Activated CD8-positive, alpha-beta memory T cell treated with anti-CD3 and anti-CD28 coated beads, Interleukin-2, amount 50 U/mL, for 24 hours (primary cell): ENCODE measurements at regions not wholly inside any gene's neighbourhood (a gene's known extent, or its start where the extent isn't known, plus 50 kb on each side); places are given as distances from the start of the nearest gene placed in this dataset.

Experiments used
- DNase-seq: peaks from one replicate; pipeline ENCODE4 v3.0.0-alpha.2; 2020; ENCODE audit errors: extremely low read depth

DNA sequence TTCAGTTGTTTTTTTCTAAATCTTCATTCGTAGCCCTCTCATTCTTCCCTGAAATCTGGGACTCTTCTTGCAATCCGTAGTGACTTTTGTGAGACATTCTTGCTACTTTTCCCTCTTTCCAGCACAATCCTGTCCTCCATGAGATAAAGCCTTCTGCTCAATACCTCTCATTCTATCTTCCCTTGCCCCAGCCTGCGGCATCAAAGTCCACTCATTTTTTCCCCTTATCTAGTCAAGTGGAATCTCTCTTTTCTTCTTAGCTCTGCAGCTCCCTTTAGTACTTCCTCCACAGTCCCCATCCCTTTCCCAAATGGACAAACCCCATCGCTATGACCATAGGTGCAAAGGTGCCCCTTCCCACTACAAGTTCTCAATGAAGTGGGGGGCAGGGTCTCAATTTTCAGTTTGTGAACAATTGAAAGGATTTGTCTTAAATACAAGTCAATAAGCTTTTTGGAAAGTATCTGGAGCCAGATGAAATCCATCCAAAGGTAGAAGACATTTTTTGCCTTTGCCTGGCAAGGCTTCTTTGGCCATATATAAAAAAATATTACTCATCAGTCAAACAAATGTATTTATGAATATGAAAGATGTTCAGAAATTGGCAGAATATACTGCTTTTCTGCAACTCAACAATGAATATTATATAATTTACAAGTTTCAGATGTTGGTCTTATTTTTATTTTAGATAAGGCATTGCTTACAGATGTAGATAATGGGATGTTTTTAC is 179.4 kb downstream of the SNAPC1 start:
- no peak for DNase-seq

DNA sequence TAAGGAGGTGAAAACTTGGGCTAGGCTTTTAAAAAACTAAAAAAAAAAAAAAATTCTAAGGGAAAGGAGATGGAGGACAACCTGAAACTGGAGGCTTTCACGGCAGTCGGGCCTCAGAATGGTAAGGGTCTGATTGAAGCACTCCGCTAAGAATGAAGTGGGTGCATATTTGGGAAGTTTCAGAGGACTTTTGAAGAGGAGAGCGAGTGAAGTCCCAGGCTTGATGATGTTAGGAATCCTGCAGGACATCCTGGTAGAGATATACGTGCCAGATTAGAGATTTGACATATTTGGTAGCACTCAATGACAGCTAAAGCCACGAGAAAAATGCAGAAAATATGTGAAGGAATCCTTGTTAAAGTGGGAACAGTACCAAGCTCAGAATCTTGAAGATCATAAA is 186.2 kb downstream of the SNAPC1 start:
- no peak for DNase-seq

DNA sequence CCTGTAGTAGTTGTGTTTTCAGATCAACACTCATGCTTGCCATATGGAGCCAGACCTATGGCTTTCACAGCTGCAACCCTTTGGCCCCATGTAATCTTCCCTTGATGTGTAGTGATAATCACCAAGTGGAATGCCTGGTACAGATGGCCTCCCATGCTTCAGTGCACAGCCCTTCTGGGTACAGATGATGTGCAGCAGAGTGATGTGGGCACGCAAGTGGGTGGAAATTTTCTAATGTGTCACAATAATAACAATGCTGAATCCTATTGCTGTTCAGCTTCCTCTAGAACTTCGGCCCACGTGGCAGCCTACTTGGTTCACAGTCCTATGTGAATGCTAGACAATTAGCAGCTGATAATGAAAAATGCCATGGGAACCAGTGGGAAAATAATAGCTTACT is 188.1 kb downstream of the SNAPC1 start:
- DNase-seq = no peak

DNA sequence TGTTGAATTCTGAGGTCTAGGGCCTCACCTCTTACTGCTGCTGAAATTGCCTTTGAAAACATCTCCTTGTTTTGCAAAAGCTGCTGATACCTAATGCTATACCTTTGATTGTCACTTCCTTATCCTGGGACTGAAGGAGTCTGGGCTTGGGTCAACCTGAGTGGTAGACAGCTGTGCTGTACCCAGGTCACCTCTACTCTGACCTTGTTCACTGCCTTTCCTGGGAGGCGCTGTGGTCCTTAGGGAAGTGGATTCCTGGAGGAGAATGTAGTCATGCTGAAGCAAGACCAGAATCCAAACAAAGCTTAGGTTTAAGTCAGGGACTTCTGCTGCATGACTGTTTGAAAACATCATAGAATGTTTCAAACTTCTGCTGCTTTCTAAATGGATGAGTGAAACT is 191.4 kb downstream of the SNAPC1 start:
- DNase-seq = no peak

DNA sequence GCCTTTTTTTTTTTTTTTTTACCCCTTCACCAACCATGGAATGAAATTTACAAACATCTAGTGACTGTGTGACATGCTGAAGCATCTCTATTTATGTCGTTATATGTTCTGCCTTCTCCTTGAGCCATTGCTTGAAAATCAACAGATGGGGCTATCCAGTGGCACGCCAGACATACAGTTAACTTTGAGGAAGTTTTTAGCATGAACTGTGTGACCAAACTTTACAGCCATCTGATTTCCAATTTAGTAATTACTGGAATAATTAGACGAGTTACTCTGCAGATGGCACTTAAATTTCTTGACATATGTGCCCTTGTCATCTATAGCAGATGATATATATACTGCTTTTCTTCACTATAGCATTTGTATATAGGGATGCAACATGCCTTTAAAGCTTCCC is 192.1 kb downstream of the SNAPC1 start:
- no peak for DNase-seq

DNA sequence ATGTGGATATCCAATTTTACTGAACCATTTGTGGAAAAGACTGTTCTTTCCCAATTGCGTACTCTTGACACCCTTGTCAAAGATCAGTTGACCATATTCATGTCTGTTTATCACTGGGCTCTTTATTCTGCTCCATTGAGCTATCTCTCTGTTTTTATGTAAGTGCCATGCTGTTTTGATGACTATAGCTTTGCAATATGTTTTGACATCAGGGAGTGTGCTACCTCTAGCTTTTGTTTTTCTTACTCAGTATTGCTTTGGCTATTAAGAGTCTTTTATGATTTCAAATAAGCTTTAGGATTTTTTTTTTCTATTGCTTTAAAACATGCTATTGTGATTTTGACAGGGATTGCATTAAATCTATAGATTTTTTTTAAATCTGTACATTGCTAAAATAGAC is 194.3 kb downstream of the SNAPC1 start:
- no peak for DNase-seq

DNA sequence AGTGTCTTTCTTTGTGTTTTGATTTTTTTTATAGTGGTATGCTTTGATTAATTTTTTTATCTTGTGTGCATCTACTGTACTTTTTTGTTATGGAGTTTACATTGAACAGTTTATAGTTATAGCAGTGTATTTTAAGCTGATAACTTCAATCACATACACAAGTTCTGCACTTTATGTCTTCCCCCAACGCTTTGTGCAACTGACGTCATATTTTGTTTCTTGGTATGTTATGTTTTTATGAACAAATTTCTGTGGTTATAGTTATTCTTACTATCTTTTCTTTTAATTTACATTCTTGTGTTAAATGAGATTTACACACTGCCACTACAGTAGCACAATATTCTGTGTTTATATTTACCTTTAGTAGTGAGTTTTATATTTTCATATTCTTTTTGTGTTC is 197.1 kb downstream of the SNAPC1 start:
- DNase-seq = no peak

DNA sequence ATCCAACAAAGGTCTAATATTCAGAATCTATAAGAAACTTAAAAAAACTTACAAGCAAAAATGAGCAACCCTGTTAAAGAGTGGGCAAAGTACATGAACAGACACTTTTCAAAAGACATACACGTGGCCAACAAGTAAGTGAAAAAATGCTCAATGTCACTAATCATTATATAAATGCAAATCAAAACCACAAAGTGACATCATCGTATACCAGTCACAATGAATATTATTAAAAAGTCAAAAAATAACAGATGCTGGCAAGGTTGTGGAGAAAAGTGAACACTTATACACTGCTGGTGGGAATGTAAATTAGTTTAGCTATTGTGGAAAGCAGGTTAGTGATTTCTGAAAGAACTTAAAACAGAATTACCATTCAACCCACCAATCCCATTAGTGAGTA is 199.1 kb downstream of the SNAPC1 start:
- DNase-seq = no peak

DNA sequence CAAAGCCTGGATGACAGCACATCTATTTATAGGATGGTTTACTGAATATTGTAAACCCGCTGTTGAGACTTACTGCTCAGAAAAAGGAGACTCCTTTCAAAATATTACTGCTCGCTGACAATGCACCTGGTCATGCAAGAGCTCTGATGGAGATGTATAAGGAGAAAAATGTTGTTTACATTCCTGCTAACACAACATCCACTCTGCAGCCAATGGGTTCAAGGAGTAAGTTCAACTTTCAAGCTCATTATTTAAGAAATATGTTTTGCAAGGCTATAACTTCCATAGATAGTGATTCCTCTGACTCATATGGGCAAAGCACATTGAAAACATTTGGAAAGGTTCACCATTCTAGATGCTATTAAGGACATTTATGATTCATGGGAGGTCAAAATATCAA is 201.7 kb downstream of the SNAPC1 start:
- no peak for DNase-seq

DNA sequence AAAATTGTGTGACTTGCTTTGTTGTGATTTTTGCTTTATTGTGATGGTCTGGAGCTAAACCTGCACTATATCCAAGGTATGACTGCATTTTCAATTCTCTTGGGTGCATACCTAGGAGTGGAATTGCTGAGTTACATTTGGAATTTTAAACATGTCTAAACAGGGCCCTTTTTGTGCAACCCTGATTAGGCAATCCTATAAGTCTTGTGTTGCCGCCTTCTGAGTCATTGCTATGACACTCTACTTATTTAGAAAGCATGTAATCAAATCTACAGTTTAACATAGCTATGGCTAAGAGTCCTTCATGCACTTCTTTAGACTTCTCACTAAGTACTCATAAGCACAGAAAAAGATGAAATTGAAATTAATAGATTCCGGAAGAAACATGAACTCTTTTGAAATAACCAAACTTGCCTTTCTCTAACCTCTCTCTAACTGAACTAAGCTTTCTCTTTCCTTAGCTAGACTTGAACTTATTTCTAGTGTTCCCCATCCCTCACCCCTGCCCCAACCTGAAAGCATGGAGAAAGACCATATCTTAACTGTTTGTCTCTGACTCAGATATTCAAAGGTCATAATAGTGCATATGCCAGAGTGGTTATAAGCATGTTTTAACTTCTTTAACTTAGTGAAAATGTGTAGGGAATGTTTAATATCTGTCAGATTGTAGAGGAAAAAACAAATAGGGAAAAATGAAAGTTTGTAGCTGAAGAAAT is 203.0 kb downstream of the SNAPC1 start:
- no peak for DNase-seq

DNA sequence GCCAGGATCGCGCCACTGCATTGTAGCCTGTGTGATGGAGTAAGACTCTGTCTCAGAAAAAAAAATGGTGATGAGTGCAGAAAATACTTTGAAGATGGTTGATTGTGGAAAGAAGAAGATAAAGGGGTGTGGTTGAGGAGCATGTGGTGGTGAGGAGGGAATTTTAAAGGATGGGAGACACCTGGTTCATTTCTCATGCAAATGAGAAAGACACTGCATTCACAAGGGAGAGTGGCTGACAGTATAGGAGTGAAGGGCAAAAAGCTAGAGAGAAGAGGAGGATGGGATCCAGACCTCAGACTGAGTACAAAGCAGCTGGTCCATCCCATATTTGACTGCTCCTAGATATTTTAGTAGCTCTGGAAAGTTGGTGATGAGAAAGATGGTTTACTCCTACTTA is 206.0 kb downstream of the SNAPC1 start:
- DNase-seq = no peak

DNA sequence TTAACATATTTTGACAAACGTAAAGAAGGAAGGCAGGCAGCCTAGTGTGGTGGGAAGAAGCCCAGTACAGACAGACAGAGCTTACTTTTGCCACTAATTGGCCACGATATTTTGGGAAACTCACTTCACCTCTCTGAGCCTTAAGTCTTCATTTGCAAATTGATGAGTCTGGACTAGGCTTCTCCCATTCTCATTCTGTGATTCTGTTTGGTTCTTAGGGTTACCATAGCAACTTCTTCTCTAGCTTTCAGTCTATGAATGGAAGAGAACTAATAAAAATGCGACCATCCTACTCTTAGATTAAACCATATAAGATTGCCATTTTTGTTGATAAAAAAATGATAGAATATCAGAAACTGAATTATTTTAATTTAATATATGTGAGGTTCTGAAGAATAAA is 210.5 kb downstream of the SNAPC1 start:
- no peak for DNase-seq

DNA sequence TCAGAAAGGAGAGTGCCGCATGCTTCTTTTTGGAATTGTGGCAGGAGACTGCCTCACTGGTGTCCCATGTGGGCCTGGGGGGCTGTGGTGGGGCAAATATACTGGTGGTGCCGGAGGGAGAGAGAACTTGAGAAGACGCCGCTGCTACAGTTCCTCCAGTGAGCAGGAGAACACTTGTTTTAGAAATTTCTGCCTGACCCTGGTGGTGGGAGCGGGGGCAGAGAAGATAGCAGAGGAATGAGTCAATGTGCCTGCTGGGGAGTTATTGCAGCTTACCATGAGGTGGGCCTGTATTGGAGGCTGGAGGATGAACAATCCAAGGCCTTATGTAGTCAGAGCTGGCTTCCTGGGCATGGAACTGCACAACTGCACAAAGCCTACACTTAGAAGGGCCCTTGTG is 211.8 kb downstream of the SNAPC1 start:
- no peak for DNase-seq

DNA sequence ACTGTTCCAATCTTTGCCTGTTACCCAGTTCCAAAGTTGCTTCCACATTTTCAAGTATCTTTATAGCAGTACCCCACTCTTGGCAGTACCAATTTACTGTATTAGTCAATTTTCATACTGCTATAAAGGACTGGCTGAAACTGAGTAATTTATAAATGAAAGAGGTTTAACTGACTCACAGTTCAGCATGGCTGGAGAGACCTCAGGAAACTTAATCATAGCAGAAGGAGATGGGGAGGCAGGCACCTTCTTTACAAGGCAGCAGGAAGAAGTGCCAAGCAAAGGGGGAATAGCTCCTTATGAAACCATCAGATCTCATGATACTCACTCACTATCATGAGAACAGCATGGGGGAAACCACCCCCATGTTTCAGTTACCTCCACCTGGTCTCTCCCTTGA is 215.0 kb downstream of the SNAPC1 start:
- DNase-seq = no peak

DNA sequence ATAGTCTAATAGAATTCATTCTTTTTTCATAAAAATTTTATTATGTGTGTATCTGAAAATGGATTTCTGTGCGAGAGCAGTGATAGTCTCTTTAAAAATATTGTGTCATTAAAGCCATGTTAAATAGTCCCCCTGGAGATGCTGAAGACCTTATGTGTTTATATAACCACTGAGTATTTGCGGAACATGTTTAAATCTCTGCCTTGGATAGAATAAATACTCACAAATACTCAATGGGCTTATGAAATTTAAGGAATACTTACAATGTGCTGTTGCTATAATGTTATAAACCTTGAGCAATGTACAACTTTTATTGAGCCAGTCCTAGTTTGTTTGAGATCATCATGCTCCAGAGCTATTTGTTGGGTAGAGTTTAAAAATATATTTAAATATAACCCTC is 226.0 kb downstream of the SNAPC1 start:
- no peak for DNase-seq

DNA sequence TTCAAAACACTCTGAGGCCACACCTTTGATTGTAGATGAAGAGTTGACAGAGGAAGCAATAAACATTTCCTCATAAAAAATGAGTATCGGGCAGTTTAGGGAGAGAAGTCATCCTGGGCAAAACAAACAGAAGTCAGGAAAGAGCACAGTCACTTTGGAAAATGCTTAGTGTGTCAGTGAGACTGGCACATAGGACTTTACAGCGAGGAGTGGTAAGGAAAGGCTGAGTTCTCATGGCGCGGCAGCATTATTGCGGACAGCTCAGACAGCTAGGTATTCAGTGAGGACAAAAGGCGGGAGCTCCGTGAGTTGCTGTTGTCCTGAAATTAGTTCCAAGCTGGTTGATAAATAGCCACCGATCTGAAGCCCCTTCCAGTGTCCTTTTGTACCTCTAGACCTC is 229.9 kb downstream of the SNAPC1 start:
- no peak for DNase-seq

DNA sequence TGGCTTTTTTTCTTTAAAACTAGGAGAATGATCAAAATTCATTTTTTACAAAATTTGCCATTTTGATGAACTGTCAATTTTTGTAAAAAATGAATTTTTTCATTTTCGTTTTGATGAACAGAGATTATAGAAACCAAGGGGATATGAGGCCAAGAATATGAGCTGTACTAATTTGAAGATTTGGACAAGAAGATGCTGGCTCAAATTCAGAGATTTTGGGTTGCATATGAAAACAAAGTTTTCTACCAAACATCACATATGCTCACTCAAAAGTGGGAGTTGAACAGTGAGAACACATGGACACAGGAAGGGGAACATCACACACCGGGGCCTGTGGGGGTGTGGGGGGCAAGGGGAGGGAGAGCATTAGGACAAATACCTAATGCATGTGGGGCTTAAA is 230.7 kb downstream of the SNAPC1 start:
- no peak for DNase-seq

DNA sequence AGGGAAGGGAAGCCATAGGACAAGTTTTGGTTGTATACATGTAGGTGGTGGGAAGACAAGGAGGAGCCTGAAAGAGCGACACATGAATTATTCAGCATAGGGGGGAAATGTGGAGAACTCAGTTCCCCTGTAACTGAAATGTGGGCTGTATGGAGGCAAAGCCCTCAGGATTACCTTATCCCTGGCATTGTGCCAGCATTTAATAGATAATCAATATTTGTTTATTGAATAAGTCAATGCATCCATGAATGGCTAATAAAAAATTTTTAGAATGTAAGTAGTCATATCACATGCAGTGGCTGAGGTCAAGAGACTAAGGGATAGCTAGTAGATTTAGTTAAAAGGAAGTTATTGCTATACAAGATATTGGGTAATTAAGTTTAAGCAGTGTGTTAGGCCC is 232.4 kb downstream of the SNAPC1 start:
- DNase-seq = no peak

DNA sequence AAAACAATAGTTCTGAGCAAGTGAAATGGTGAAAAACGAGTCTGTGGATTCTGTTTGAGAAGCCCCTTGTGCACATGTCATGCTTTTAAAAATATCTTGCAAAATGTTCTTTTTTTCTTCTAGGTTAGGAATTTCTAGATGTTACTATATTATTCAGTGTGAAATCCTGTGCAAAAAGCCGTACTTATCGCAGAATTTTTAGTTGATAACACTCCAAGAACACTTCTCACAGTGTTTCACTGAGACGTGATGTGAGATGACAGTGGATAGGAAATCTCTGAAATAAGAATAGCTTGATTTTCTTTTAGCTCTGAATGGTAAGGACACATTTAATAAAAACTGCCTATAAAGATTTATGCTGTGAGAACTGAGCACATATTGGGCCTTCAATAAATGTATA is 234.5 kb downstream of the SNAPC1 start:
- DNase-seq = no peak

DNA sequence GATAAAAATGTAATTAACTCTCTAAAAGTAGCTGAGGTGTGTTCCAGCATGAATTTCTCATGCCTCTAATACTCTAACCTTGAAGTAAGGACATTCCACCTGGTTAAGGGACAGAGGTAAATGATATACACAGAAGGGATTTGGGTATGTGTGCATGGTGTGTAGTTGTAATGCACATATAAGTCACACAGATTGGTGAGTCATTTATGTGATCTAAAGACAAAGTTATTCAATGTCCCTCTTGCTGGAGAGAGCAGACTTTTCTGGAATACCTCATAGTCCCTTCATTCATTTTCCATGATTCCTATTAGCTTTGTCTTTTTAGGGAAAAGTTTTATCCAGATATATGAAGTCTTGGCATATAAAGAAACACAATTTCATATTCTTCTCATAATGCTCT is 234.9 kb downstream of the SNAPC1 start:
- no peak for DNase-seq

DNA sequence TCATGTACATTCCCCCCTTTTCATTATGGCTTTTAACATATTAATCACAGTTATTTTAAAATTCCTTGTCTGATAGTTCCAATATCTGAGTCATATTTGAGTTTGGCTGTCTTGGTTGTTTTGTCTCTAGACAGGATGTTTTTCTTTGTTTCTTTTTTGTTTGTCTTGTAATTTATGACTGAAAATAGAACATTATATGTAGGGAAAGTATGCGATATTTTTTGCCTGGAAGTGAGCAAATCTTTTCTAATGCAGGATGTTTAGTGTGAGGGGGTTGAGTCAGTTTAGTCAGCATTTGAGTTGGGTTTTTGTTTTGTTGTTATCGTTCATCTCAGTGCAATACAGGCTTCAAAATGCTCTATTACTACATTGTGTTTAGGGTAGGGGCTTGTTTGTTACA is 239.7 kb downstream of the SNAPC1 start:
- DNase-seq = no peak

DNA sequence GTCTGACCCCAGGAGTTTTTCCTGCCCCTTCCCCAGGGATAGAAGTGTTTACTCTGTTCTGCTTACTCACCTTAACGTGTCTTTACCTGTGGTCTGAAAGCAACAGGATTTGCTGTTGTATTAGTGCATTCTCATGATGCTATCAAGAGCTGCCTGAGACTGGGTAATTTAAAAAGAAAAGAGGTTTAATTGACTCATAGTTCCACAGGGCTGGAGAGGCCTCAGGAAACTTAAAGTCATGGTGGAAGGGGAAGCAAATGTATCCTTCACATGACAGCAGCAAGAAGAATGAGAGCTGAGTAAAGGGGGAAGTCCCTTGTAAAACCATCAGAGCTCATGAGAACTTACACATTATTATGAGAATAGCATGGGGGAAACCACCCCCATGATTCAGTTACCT is 240.4 kb downstream of the SNAPC1 start:
- DNase-seq = no peak

DNA sequence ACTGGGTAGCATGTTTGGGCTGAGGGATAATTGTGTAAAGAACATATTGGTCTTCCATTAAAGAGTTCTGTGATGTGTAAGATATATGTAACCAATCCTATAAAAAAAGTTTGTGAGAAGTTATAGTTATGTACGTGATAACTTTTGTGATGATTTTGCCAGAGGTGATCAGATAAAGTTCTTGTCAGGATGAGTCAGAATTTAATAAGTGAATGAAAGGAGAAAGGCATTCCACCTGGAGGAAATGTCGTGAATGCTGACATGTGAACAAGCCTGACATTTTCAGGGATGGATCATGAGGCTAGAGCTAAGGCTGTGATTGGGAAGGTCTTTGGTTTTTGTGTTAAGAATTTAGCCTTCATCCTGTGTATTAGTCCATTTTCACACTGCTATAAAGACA is 241.5 kb downstream of the SNAPC1 start:
- no peak for DNase-seq
